CD4-positive, alpha-beta T cell treated with Interleukin-6 for 4 hours (primary cell): ENCODE measurements at regions not wholly inside any gene's neighbourhood (a gene's known extent, or its start where the extent isn't known, plus 50 kb on each side); places are given as distances from the start of the nearest gene placed in this dataset.

Experiments used
- DNase-seq: peaks from one replicate; pipeline ENCODE4 v3.0.0-alpha.2; 2020; ENCODE audit warnings: mixed read lengths

GRCh38 chr13:84686458-84686857 lies 804.2 kb upstream of the SLITRK1 start:
- DNase-seq = no peak

DNA sequence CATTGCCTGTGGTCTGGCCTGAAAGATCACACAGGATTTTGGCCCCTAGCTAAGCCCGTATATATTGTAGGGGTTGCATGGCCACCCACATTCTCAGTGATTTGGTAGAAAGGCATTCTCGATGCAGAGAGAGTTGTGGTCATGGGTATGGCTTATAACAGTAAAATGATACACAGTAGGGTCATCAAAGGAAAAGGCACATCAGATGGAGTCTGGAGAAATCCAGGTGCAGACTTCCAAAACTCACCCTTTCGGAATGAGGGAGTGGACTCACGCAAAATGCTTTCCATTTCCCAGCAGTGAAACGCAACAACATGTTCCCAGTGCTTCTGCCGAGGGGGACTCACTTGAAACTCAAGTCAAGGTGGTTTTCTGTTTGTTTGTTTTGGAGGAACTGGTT lies 802.5 kb upstream of the SLITRK1 start:
- no peak for DNase-seq

- no peak for DNase-seq
These were observed 801.9 kb upstream of the SLITRK1 start for GRCh38 chr13:84684048-84684662.

GRCh38 chr13:84683448-84683847 lies 801.2 kb upstream of the SLITRK1 start:
- DNase-seq = no peak

- DNase-seq = no peak
These were observed 795.6 kb upstream of the SLITRK1 start for GRCh38 chr13:84677836-84678235.

GRCh38 chr13:84672616-84673015 lies 790.3 kb upstream of the SLITRK1 start:
- no peak for DNase-seq

DNA sequence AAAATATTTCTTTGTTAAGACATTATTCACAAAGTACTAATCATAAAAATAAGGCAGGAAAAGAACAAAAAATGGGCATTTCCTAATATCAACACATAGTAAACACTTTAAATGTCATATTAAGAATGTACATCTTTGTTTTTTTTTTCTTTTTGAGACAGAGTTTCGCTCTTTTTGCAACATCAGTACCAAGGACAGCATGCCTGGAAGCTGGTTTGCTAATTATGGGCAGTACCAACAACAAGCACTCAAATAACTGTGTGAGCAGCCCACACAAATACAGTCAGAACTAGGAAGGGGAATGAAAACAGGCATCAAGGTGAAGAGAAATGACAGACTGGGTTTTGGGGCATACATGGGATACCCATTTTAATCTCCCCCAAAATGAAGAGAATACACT lies 788.0 kb upstream of the SLITRK1 start:
- DNase-seq = no peak

DNA sequence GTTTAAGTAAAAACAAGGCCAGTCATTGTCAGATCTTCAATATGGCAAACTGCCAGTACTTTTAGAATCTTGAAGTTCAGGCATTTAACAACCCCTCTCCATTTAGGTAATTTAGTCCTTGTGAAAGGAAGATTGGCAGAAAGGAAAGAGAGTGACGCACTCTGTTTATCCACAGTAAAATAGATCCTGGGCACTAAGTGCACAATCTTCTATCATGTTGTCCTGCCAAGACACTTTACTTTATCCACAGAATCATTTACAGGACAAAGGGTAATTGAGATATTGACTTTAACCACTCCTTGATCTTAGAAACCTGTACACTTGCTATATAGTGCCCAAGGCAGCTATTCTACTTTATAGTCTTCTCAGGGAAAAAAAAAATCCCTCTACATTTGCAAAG lies 786.4 kb upstream of the SLITRK1 start:
- DNase-seq = no peak

DNA sequence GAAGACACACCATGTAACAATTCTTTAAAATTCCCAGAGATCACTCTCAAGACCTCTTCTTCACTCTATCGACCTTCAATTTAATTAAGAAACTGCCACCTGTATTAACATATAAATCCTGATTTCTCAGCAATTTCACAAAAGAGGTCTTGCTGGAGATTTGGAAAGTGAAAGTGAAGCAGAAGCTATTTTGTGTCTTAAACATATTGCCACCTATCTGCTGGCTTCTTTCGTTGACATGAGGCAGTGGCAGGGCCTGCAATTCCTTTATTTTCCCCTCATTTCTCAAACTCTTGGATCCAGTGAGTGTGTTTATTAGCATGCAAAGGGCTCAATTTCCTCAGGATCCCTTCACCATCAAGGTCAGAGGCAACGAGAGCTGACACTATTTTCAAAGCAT lies 780.2 kb upstream of the SLITRK1 start:
- no peak for DNase-seq

- DNase-seq = no peak
These were observed 779.4 kb upstream of the SLITRK1 start for GRCh38 chr13:84661718-84662117.

DNA sequence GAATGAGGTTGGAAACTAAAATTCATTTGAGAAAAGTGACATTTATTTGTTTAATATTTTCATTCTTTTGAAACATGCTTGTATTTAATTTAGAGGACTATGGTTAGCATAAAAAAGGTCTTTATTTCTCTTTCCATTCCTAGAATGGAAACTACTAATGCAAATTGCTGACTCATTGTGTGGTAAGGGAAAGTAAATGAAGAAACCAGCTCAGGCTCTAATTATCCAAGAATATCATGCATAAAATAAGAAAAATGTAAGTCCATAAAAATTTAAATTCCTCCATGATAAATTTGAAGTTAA lies 777.0 kb upstream of the SLITRK1 start:
- no peak for DNase-seq

- no peak for DNase-seq
These were observed 776.5 kb upstream of the SLITRK1 start for GRCh38 chr13:84658491-84659358.

- no peak for DNase-seq
These were observed 773.4 kb upstream of the SLITRK1 start for GRCh38 chr13:84655677-84656076.

- no peak for DNase-seq
These were observed 772.5 kb upstream of the SLITRK1 start for GRCh38 chr13:84654654-84655275.

DNA sequence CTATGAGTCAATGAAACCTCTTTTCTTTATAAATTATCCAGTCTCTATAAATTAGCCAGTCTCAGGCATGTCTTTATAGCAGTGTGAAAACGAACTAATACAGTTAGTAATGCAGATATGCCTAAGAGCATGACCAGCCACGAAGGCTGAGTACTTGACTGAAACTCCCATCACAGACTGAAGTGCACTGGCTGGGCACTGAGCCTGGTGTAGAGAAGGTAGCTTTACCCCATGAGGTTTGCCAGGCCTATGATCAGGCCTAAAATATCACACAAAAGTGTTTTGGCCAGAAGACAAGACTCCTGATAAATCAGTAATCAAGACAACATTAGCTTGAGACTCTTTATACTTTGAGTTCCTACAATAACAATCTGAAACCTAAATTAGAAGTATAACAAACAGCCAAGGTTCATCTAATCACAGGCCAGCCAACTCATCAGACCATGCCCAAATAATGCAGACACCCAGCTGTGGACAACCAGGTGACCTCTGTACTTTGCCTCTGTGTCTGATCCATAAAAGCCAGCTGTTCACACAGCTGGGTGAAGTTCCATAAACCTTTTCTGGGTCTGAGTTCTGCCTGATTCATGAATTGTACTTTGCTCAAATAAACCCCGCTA lies 771.8 kb upstream of the SLITRK1 start:
- no peak for DNase-seq

DNA sequence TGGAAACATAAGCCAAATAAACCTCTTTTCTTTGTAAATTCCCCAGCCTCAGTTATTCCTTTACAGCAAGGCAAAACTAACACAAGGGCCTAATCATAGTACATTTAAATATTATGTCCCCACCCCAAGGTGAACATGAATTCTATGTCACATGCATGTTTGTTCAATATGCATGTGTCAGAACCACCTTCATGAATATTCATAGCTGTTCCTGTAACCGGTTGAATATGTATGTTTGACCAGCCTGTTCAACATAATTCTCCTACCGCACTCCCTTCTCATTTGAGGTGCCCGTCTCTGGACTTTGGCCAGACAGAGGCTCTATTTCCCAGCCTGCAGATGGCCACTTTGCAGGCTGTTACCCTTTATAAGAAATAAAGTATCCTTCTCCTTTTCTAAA lies 769.4 kb upstream of the SLITRK1 start:
- DNase-seq = no peak

- DNase-seq = no peak
These were observed 769.0 kb upstream of the SLITRK1 start for GRCh38 chr13:84651288-84651687.

DNA sequence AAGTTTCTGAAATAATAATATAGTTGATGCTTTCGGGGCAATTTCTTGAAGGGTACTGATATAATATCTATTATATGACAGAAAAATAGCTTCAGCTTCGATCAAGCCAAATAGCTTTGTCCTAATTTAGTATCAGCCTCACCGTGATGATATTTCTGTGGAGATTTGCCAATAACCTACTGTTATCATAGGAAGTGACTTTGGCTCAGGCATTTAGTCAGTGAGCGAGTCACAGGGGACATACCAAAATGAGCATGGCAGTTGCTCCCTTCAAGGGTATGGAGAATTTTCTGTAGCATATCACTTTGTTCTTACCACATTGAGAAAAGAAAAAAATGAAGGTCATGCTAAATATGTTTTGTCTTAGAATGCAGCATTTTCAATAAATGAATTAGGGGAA lies 767.6 kb upstream of the SLITRK1 start:
- no peak for DNase-seq

DNA sequence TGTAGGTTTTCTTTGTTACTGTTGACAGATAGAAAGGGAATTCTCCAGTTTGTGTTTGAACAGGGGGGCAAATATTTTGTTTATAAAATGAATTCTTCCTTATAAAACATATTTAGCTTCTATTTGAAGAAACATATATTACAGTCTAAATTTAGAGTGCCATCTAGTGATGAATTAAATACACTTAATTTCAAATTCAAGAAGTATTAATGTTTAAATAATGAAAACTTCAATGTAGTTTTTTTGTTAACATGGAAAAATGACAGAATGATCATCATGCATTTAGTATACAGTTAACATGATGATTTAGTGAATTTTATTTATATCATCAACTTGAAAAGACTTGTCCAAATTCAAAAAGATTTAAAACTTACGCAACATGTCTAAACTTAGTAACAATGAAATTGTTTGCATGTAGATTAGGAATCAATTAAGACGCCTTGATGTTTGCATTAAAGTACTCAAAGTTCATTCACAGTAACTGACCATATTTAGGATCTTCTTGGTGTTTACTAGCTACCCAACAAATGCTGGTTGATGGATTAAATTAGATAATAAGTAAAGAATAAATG lies 765.9 kb upstream of the SLITRK1 start:
- DNase-seq = no peak

DNA sequence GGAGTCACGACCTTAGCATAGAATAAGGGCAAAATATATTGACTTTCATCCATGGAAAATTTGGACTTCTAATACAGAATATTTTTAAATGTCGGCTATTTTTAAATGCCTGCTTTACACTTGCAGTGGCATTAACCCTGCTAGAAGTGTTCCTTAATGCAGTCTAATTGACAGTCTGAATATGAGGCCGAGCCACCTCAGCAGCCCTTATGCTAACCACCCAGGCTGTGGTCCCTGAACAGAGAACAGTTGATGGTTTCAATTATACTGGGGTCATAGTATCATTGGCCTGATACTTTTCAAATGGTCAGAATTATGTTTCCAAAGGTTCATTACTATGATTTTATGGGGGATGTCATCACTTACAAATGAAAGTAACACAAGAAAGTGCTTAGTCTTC lies 764.7 kb upstream of the SLITRK1 start:
- no peak for DNase-seq

- no peak for DNase-seq
These were observed 763.1 kb upstream of the SLITRK1 start for GRCh38 chr13:84645196-84646012.

DNA sequence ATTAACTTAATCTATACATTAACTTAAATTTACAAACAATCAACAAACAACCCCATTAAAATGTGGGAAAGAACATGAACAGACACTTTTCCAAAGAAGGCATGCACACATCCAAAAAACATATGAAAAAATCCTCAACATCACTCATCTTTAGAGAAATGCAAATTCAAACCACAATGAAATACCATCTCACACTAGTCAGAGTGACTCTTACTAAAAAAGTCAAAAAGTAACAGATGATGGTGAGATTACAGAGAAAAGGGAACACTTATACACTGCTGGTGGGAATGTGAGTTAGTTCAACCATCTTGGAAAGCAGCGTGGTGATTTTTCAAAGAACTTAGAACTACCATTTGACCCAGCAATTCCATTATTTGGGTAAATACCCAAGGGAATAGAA lies 759.2 kb upstream of the SLITRK1 start:
- DNase-seq = no peak

GRCh38 chr13:84640691-84641090 lies 758.4 kb upstream of the SLITRK1 start:
- DNase-seq = no peak
